ENCODE measurements at regions not wholly inside any gene's neighbourhood (a gene's known extent, or its start where the extent isn't known, plus 50 kb on each side); places are given as distances from the start of the nearest gene placed in this dataset.

DNA sequence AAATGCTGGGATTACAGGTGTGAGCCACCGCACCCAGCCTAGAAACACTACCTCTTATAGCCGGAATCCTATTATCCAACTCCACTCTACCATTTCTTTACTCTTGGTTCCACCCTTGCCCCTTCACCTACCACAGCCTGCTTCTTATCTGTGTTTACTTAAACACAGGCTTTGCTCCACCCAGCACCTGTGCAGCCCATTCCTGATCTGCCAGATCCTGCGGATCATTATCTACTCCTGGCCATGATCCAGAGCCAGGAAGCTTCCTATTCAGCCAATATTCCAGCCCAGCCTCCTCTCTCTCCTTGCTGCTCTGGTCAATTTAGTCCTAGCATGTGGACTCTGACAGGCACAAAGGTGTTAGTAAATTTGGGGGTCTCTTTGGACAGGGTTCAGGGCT, 98.8 kb upstream of the MED13 start (continued):
- TF ChIP-seq, protein P1, sequence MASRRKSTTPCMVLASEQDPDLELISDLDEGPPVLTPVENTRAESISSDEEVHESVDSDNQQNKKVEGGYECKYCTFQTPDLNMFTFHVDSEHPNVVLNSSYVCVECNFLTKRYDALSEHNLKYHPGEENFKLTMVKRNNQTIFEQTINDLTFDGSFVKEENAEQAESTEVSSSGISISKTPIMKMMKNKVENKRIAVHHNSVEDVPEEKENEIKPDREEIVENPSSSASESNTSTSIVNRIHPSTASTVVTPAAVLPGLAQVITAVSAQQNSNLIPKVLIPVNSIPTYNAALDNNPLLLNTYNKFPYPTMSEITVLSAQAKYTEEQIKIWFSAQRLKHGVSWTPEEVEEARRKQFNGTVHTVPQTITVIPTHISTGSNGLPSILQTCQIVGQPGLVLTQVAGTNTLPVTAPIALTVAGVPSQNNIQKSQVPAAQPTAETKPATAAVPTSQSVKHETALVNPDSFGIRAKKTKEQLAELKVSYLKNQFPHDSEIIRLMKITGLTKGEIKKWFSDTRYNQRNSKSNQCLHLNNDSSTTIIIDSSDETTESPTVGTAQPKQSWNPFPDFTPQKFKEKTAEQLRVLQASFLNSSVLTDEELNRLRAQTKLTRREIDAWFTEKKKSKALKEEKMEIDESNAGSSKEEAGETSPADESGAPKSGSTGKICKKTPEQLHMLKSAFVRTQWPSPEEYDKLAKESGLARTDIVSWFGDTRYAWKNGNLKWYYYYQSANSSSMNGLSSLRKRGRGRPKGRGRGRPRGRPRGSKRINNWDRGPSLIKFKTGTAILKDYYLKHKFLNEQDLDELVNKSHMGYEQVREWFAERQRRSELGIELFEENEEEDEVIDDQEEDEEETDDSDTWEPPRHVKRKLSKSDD (CRISPR knock-in tag; IDR thresholded peaks at IDR 0.05; ENCODE audit: low read depth): no peak
- TF ChIP-seq HMG20A (CRISPR knock-in tag; IDR thresholded peaks at IDR 0.05; ENCODE audit: borderline replicate concordance) (peak; percentile 66; the same call in 1 of the 2 replicates), PCBP2 (optimal IDR thresholded peaks at IDR 0.05; ENCODE audit: low read depth, low read length, poor library complexity, severe bottlenecking) (no peak), ZSCAN25 (CRISPR knock-in tag; IDR thresholded peaks at IDR 0.05) (no peak), SAP130 (CRISPR knock-in tag; IDR thresholded peaks at IDR 0.05; ENCODE audit: low read depth) (peak; percentile 53), MAZ (IDR thresholded peaks at IDR 0.05; ENCODE audit: borderline replicate concordance, low read depth, low read length) (no peak), MAZ (CRISPR knock-in tag; IDR thresholded peaks at IDR 0.05; ENCODE audit: low read depth) (no peak), HMGA1 (CRISPR knock-in tag; conservative IDR thresholded peaks at IDR 0.05) (no peak), TP53 (CRISPR knock-in tag; conservative IDR thresholded peaks at IDR 0.05) (no peak), EEA1 (CRISPR knock-in tag; IDR thresholded peaks at IDR 0.05; ENCODE audit: borderline replicate concordance) (no peak), YY1 (IDR thresholded peaks at IDR 0.05; ENCODE audit: insufficient read depth, insufficient replicate concordance, low read depth, low read length) (no peak), FOXP1 (IDR thresholded peaks at IDR 0.05) (no peak), FOXP1 (CRISPR knock-in tag; IDR thresholded peaks at IDR 0.05) (0 out of 2 replicates have a peak, but pooled peaks have one; percentile 47), REXO4 (CRISPR knock-in tag; IDR thresholded peaks at IDR 0.05; ENCODE audit: borderline replicate concordance) (no peak), STAT5B (CRISPR knock-in tag; IDR thresholded peaks at IDR 0.05) (no peak), MXD4 (CRISPR knock-in tag; IDR thresholded peaks at IDR 0.05) (no peak), FOXM1 (CRISPR knock-in tag; IDR thresholded peaks at IDR 0.05) (no peak), GTF3A (CRISPR knock-in tag; conservative IDR thresholded peaks at IDR 0.05) (no peak), ZNF562 (CRISPR knock-in tag; IDR thresholded peaks at IDR 0.05; ENCODE audit: borderline replicate concordance) (no peak)
- TF ChIP-seq, protein P2, sequence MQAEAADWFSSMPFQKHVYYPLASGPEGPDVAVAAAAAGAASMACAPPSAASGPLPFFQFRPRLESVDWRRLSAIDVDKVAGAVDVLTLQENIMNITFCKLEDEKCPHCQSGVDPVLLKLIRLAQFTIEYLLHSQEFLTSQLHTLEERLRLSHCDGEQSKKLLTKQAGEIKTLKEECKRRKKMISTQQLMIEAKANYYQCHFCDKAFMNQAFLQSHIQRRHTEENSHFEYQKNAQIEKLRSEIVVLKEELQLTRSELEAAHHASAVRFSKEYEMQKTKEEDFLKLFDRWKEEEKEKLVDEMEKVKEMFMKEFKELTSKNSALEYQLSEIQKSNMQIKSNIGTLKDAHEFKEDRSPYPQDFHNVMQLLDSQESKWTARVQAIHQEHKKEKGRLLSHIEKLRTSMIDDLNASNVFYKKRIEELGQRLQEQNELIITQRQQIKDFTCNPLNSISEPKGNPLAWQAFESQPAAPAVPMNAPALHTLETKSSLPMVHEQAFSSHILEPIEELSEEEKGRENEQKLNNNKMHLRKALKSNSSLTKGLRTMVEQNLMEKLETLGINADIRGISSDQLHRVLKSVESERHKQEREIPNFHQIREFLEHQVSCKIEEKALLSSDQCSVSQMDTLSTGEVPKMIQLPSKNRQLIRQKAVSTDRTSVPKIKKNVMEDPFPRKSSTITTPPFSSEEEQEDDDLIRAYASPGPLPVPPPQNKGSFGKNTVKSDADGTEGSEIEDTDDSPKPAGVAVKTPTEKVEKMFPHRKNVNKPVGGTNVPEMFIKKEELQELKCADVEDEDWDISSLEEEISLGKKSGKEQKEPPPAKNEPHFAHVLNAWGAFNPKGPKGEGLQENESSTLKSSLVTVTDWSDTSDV (CRISPR knock-in tag; IDR thresholded peaks at IDR 0.05): no peak
- TF ChIP-seq, protein P3, sequence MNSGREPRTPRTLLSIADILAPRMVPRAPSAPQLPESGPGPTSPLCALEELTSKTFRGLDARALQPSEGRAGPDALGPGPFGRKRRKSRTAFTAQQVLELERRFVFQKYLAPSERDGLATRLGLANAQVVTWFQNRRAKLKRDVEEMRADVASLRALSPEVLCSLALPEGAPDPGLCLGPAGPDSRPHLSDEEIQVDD (CRISPR knock-in tag; IDR thresholded peaks at IDR 0.05; ENCODE audit: borderline replicate concordance): no peak
- TF ChIP-seq, protein P4, sequence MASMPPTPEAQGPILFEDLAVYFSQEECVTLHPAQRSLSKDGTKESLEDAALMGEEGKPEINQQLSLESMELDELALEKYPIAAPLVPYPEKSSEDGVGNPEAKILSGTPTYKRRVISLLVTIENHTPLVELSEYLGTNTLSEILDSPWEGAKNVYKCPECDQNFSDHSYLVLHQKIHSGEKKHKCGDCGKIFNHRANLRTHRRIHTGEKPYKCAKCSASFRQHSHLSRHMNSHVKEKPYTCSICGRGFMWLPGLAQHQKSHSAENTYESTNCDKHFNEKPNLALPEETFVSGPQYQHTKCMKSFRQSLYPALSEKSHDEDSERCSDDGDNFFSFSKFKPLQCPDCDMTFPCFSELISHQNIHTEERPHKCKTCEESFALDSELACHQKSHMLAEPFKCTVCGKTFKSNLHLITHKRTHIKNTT (CRISPR knock-in tag; IDR thresholded peaks at IDR 0.05): no peak
- TF ChIP-seq, protein P5, sequence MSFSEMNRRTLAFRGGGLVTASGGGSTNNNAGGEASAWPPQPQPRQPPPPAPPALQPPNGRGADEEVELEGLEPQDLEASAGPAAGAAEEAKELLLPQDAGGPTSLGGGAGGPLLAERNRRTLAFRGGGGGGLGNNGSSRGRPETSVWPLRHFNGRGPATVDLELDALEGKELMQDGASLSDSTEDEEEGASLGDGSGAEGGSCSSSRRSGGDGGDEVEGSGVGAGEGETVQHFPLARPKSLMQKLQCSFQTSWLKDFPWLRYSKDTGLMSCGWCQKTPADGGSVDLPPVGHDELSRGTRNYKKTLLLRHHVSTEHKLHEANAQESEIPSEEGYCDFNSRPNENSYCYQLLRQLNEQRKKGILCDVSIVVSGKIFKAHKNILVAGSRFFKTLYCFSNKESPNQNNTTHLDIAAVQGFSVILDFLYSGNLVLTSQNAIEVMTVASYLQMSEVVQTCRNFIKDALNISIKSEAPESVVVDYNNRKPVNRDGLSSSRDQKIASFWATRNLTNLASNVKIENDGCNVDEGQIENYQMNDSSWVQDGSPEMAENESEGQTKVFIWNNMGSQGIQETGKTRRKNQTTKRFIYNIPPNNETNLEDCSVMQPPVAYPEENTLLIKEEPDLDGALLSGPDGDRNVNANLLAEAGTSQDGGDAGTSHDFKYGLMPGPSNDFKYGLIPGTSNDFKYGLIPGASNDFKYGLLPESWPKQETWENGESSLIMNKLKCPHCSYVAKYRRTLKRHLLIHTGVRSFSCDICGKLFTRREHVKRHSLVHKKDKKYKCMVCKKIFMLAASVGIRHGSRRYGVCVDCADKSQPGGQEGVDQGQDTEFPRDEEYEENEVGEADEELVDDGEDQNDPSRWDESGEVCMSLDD (CRISPR knock-in tag; IDR thresholded peaks at IDR 0.05; ENCODE audit: borderline replicate concordance): no peak

All from HepG2 (cell line).